Panc1 (cell line): ENCODE measurements at regions not wholly inside any gene's neighbourhood (a gene's known extent, or its start where the extent isn't known, plus 50 kb on each side); places are given as distances from the start of the nearest gene placed in this dataset.

Experiments used
- POLR2AphosphoS5 ChIP-seq: IDR thresholded peaks from 2 replicates; pipeline ENCODE4 v1.6.1; 2012; ENCODE audit warnings: mild to moderate bottlenecking, low read depth, low read length, moderate library complexity
- SIN3A ChIP-seq: IDR thresholded peaks from 2 replicates; pipeline ENCODE4 v1.6.1; 2012; ENCODE audit warnings: low read depth, mild to moderate bottlenecking, low read length, moderate library complexity, borderline replicate concordance; ENCODE audit not compliant: insufficient read depth
- TCF7L2 ChIP-seq: IDR thresholded peaks from 2 replicates; pipeline ENCODE4 v1.6.1; 2011; ENCODE audit warnings: mild to moderate bottlenecking, low read depth, low read length, inconsistent platforms
- TF ChIP-seq, protein P1 (sequence below): fragments of 450-650 bp; IDR thresholded peaks from 2 replicates; pipeline ENCODE4 v1.5.1; 2017; ENCODE audit warnings: mild to moderate bottlenecking
- TF ChIP-seq, protein P2 (sequence below), 2 experiments: IDR thresholded peaks; 2 replicates each; pipeline ENCODE4 v1.6.1; 2011 to 2012; ENCODE audit warnings: low read depth in 2 of 2, control low read depth in 1 of 2, low read length in 1 of 2, mild to moderate bottlenecking in 1 of 2, moderate library complexity in 1 of 2; ENCODE audit not compliant: insufficient read depth in 1 of 2

GRCh38 chr1:166638137-166638536, 201.1 kb upstream of the POGK start:
- TF ChIP-seq, protein P1, sequence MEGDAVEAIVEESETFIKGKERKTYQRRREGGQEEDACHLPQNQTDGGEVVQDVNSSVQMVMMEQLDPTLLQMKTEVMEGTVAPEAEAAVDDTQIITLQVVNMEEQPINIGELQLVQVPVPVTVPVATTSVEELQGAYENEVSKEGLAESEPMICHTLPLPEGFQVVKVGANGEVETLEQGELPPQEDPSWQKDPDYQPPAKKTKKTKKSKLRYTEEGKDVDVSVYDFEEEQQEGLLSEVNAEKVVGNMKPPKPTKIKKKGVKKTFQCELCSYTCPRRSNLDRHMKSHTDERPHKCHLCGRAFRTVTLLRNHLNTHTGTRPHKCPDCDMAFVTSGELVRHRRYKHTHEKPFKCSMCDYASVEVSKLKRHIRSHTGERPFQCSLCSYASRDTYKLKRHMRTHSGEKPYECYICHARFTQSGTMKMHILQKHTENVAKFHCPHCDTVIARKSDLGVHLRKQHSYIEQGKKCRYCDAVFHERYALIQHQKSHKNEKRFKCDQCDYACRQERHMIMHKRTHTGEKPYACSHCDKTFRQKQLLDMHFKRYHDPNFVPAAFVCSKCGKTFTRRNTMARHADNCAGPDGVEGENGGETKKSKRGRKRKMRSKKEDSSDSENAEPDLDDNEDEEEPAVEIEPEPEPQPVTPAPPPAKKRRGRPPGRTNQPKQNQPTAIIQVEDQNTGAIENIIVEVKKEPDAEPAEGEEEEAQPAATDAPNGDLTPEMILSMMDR, result no peak
- no peak for TF ChIP-seq TCF7L2
- TF ChIP-seq POLR2AphosphoS5, result no peak
- TF ChIP-seq, protein P2, sequence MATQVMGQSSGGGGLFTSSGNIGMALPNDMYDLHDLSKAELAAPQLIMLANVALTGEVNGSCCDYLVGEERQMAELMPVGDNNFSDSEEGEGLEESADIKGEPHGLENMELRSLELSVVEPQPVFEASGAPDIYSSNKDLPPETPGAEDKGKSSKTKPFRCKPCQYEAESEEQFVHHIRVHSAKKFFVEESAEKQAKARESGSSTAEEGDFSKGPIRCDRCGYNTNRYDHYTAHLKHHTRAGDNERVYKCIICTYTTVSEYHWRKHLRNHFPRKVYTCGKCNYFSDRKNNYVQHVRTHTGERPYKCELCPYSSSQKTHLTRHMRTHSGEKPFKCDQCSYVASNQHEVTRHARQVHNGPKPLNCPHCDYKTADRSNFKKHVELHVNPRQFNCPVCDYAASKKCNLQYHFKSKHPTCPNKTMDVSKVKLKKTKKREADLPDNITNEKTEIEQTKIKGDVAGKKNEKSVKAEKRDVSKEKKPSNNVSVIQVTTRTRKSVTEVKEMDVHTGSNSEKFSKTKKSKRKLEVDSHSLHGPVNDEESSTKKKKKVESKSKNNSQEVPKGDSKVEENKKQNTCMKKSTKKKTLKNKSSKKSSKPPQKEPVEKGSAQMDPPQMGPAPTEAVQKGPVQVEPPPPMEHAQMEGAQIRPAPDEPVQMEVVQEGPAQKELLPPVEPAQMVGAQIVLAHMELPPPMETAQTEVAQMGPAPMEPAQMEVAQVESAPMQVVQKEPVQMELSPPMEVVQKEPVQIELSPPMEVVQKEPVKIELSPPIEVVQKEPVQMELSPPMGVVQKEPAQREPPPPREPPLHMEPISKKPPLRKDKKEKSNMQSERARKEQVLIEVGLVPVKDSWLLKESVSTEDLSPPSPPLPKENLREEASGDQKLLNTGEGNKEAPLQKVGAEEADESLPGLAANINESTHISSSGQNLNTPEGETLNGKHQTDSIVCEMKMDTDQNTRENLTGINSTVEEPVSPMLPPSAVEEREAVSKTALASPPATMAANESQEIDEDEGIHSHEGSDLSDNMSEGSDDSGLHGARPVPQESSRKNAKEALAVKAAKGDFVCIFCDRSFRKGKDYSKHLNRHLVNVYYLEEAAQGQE (IDR thresholded peaks at IDR 0.05; ENCODE audit: insufficient read depth in 1 of 2, low read depth in 2 of 2, low read length in 1 of 2), result no peak
- TF ChIP-seq SIN3A, result no peak
